Muscle of leg (tissue), 3 donors: ENCODE measurements at regions not wholly inside any gene's neighbourhood (a gene's known extent, or its start where the extent isn't known, plus 50 kb on each side); places are given as distances from the start of the nearest gene placed in this dataset.

ENCODE experiments used
- DNase-seq: peaks from one replicate; pipeline ENCODE4 v3.0.0; 2013
- H3K27ac ChIP-seq: one replicate; pipeline ENCODE4 v1.5.1; 2013; ENCODE audit warnings: mild to moderate bottlenecking, low read length, control low read depth
- H3K27me3 ChIP-seq: one replicate; pipeline ENCODE4 v1.6.1; 2013; ENCODE audit warnings: low read length; ENCODE audit not compliant: control insufficient read depth, insufficient read depth
- H3K36me3 ChIP-seq: one replicate; pipeline ENCODE4 v1.6.1; 2013; ENCODE audit warnings: low read length; ENCODE audit not compliant: control insufficient read depth, insufficient read depth
- H3K4me1 ChIP-seq: one replicate; pipeline ENCODE4 v1.6.1; 2013; ENCODE audit warnings: low read length; ENCODE audit not compliant: control insufficient read depth, insufficient read depth
- H3K4me3 ChIP-seq: one replicate; pipeline ENCODE4 v1.5.1; 2013; ENCODE audit warnings: low read length, control low read depth
- H3K9me3 ChIP-seq: replicated peaks from 2 replicates; pipeline ENCODE4 v1.6.1; 2013; ENCODE audit warnings: low read depth, low read length; ENCODE audit not compliant: control insufficient read depth
- WGBS: methylation state at CpG from one replicate; pipeline ENCODE4 v1.1.5; 2013; ENCODE audit warnings: missing lambda C conversion rate; ENCODE audit not compliant: insufficient coverage; 5-methylcytosine and 5-hydroxymethylcytosine counted together

GRCh38 chr6:105591053-105591452, 188.2 kb upstream of the PREP start:
- H3K27ac ChIP-seq: no peak overlapping the region
- H3K4me1 ChIP-seq: no peaks in the 10 kb centered on the region
- 50% methylated on average over 1 of the region's 2 CpGs for WGBS

DNA sequence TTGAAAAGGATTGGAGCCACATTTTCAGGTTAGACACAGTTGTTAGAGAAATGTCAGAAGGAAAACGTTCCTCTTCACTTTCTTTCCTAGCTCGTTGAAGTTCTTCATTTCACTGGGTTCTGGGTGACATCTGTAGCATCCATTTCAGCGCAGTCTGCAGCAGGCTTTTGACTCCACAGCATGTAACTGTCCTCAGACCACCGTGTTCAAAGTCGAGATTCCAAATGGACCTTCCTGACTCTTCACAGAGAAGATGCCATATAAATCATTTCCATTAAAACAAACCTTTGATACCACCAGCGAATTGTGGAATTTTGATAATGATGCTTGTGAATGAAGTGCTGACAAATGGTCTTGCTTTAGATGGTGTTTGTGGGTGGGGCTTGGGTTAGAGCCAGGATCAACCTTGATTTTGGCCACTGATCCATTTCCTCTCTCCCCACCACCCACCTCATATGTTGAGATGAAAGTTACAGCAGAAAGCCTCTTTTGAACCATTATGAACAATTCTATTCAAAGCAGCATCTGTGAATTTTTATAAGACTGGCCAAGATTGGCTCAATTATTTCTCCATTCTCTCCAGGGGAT, 185.3 kb upstream of the PREP start:
- WGBS: 84% methylated on average over 3 of the region's 6 CpGs
- no peaks in the 10 kb centered on the region for H3K36me3 ChIP-seq

More at GRCh38 chr6:105591053-105591452, 188.2 kb upstream of the PREP start:
- DNase-seq: no peak
- Histone ChIP-seq H3K4me3 (no peak overlapping the region), H3K9me3 (no peaks in the 10 kb centered on the region), H3K36me3 (no peaks in the 10 kb centered on the region), H3K27me3 (no peaks in the 10 kb centered on the region)

GRCh38 chr6:105587349-105588122, 184.7 kb upstream of the PREP start:
- no peak overlapping the region for H3K4me3 ChIP-seq
- no peaks in the 10 kb centered on the region for H3K27me3 ChIP-seq
- no peaks in the 10 kb centered on the region for H3K9me3 ChIP-seq
- 89% methylated on average over 14 of the region's 23 CpGs for WGBS
- DNase-seq: no peak
- no peaks in the 10 kb centered on the region for H3K4me1 ChIP-seq
- no peaks in the 10 kb centered on the region for H3K36me3 ChIP-seq
- H3K27ac ChIP-seq: no peak overlapping the region

More for the DNA sequence above, 185.3 kb upstream of the PREP start:
- no peak overlapping the region for H3K4me3 ChIP-seq
- H3K4me1 ChIP-seq: no peaks in the 10 kb centered on the region
- no peaks in the 10 kb centered on the region for H3K27me3 ChIP-seq
- no peak overlapping the region for H3K27ac ChIP-seq
- no peaks in the 10 kb centered on the region for H3K9me3 ChIP-seq
- no peak for DNase-seq

- Histone ChIP-seq H3K9me3 (no peaks in the 10 kb centered on the region), H3K4me1 (no peaks in the 10 kb centered on the region), H3K4me3 (no peak overlapping the region), H3K27ac (no peak overlapping the region), H3K27me3 (no peaks in the 10 kb centered on the region), H3K36me3 (no peaks in the 10 kb centered on the region)
- DNase-seq: no peak
- no CpG with 5 or more reads among the region's 1 CpG for WGBS
These were observed 175.4 kb upstream of the PREP start for GRCh38 chr6:105578179-105578707.

DNA sequence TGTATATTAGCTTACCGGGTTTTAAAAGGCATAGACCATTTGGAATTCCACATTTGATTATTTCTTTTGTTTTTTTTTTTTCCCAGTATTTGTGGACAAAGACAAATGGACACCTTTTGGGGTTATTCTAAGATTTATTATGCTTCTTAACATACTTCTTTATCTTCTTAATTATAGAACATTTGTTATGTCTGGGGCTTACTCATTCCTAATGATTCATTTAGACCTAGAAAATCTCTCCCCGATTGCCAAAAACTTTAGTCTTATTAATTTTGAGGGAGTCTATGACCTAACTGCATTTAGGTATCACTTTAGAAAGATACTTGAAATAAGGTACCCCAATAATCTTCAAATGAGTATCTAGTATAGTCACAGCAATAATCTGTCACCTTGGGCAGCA, 170.7 kb upstream of the PREP start:
- Histone ChIP-seq H3K4me3 (no peak overlapping the region), H3K27me3 (no peaks in the 10 kb centered on the region), H3K4me1 (no peaks in the 10 kb centered on the region), H3K36me3 (no peaks in the 10 kb centered on the region), H3K27ac (no peak overlapping the region), H3K9me3 (no peaks in the 10 kb centered on the region)
- DNase-seq: no peak
- WGBS: no CpG with 5 or more reads among the region's 2 CpGs

DNA sequence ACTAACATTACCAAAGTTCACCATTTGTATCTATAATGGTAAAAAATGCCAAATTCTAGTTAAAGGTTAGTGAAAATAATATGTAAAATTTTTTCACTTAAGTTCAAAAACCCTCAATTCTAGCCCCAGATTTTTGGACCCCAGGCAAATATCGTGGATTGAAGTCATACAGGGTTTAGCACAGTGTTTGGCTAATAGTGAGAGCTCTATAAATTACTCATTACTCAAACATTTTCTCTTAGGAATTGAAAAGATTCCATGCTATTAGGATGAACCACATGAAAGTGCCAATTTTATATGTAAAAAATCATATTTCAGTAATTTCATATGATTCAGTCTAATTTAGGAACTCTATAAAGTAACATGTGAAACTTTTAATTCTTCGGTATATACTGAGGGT, 170.3 kb upstream of the PREP start:
- no peak for DNase-seq
- no peaks in the 10 kb centered on the region for H3K36me3 ChIP-seq
- H3K4me3 ChIP-seq: no peak overlapping the region
- no peaks in the 10 kb centered on the region for H3K4me1 ChIP-seq
- H3K27me3 ChIP-seq: no peaks in the 10 kb centered on the region
- WGBS: no CpG with 5 or more reads among the region's 2 CpGs
- no peaks in the 10 kb centered on the region for H3K9me3 ChIP-seq
- H3K27ac ChIP-seq: no peak overlapping the region

- H3K27ac ChIP-seq: no peak overlapping the region
- DNase-seq: no peak
- H3K4me3 ChIP-seq: no peak overlapping the region
- H3K27me3 ChIP-seq: no peaks in the 10 kb centered on the region
- no peaks in the 10 kb centered on the region for H3K36me3 ChIP-seq
- H3K9me3 ChIP-seq: no peaks in the 10 kb centered on the region
- no peaks in the 10 kb centered on the region for H3K4me1 ChIP-seq
- no CpG with 5 or more reads among the region's 3 CpGs for WGBS
These were observed 167.5 kb upstream of the PREP start for GRCh38 chr6:105570416-105570815.

GRCh38 chr6:105569706-105570105, 166.8 kb upstream of the PREP start:
- H3K4me1 ChIP-seq: no peaks in the 10 kb centered on the region
- no peak overlapping the region for H3K27ac ChIP-seq
- no CpG with 5 or more reads among the region's 2 CpGs for WGBS
- H3K36me3 ChIP-seq: no peaks in the 10 kb centered on the region
- DNase-seq: no peak
- H3K9me3 ChIP-seq: no peaks in the 10 kb centered on the region
- no peaks in the 10 kb centered on the region for H3K27me3 ChIP-seq
- no peak overlapping the region for H3K4me3 ChIP-seq

DNA sequence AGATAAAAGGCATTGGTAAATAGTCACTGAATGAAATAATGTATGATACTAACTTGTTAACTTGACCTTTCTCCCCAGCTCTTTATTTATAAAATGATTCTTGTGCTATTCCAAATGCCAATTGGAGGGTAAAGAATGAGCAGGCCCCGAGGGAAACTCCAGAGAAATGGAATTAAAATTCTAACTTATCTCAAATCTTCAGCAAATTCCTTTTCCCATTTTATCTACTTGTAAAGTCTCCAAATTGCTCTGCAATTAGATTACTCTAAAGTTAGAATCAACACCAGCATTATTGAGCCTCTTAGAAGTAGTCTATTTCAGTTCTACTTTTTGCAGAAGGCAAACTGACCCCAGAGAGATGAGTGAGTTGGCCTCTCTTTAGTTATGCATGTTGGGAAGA, 165.9 kb upstream of the PREP start:
- Histone ChIP-seq H3K4me1 (no peaks in the 10 kb centered on the region), H3K36me3 (no peaks in the 10 kb centered on the region), H3K9me3 (no peaks in the 10 kb centered on the region), H3K4me3 (no peak overlapping the region), H3K27me3 (no peaks in the 10 kb centered on the region), H3K27ac (no peak overlapping the region)
- no peak for DNase-seq
- WGBS: no CpG with 5 or more reads among the region's 1 CpG

GRCh38 chr6:105568142-105568541, 165.3 kb upstream of the PREP start:
- Histone ChIP-seq H3K4me1 (no peaks in the 10 kb centered on the region), H3K27ac (no peak overlapping the region), H3K4me3 (no peak overlapping the region), H3K9me3 (no peaks in the 10 kb centered on the region), H3K27me3 (no peaks in the 10 kb centered on the region), H3K36me3 (no peaks in the 10 kb centered on the region)
- 40% methylated on average over 1 of the region's 2 CpGs for WGBS
- DNase-seq: no peak
